ENCODE measurements at regions not wholly inside any gene's neighbourhood (a gene's known extent, or its start where the extent isn't known, plus 50 kb on each side); places are given as distances from the start of the nearest gene placed in this dataset.
A peak's percentile ranks its signal among the peaks of the same experiment; 100 is the strongest.

- H3K9me3 Mint-ChIP-seq = peaks cover 0 to 9% (median 2%) of the 10 kb centered on the region in 7 donors
- no peaks in the 10 kb centered on the region for H3K36me3 Mint-ChIP-seq
- ATAC-seq (ENCODE audit: low read depth in 2 of 2) (no peak), DNase-seq (no peak)
- no peaks in the 10 kb centered on the region for H3K4me1 Mint-ChIP-seq
- H3K4me3 Mint-ChIP-seq = no peak overlapping the region
- peaks cover 9 to 20% (median 14%) of the 10 kb centered on the region in 3 donors for H3K27me3 Mint-ChIP-seq
- H3K27ac Mint-ChIP-seq = no peak overlapping the region
These were observed 237.5 kb downstream of the SHOX start for GRCh38 chrX:867966-868647.

- Mint-ChIP-seq H3K9me3 (peaks cover 0 to 9% (median 2%) of the 10 kb centered on the region in 7 donors), H3K4me1 (no peaks in the 10 kb centered on the region), H3K36me3 (no peaks in the 10 kb centered on the region), H3K27ac (no peak overlapping the region), H3K4me3 (no peak overlapping the region), H3K27me3 (peaks cover 9 to 20% (median 14%) of the 10 kb centered on the region in 3 donors)
- no peak for DNase-seq
- ATAC-seq (ENCODE audit: low read depth in 2 of 2) = no peak
These were observed 236.9 kb downstream of the SHOX start for GRCh38 chrX:867502-867901.

- no peak overlapping the region for H3K27ac Mint-ChIP-seq
- no peak for DNase-seq
- peaks cover 9 to 20% (median 14%) of the 10 kb centered on the region in 3 donors for H3K27me3 Mint-ChIP-seq
- H3K36me3 Mint-ChIP-seq = no peaks in the 10 kb centered on the region
- peaks cover 0 to 2% (median 0%) of the 10 kb centered on the region in 7 donors for H3K9me3 Mint-ChIP-seq
- H3K4me3 Mint-ChIP-seq = no peak overlapping the region
- no peak for ATAC-seq (ENCODE audit: low read depth in 2 of 2)
- no peaks in the 10 kb centered on the region for H3K4me1 Mint-ChIP-seq
These were observed 235.9 kb downstream of the SHOX start for GRCh38 chrX:866441-866990.

- Mint-ChIP-seq H3K4me3 (no peak overlapping the region), H3K27me3 (peaks cover 9 to 20% (median 14%) of the 10 kb centered on the region in 3 donors), H3K27ac (no peak overlapping the region), H3K36me3 (no peaks in the 10 kb centered on the region), H3K9me3 (peaks cover 0 to 5% (median 0%) of the 10 kb centered on the region in 7 donors), H3K4me1 (no peaks in the 10 kb centered on the region)
- ATAC-seq (ENCODE audit: low read depth in 2 of 2) = no peak
- no peak for DNase-seq
These were observed 234.8 kb downstream of the SHOX start for GRCh38 chrX:865422-865821.

- ATAC-seq (ENCODE audit: low read depth in 2 of 2) = no peak
- no peaks in the 10 kb centered on the region for H3K27me3 Mint-ChIP-seq
- no peaks in the 10 kb centered on the region for H3K36me3 Mint-ChIP-seq
- no peaks in the 10 kb centered on the region for H3K4me1 Mint-ChIP-seq
- no peak for DNase-seq
- no peak overlapping the region for H3K27ac Mint-ChIP-seq
- no peak overlapping the region for H3K4me3 Mint-ChIP-seq
- peaks cover 5 to 15% (median 7%) of the 10 kb centered on the region in 7 donors for H3K9me3 Mint-ChIP-seq
These were observed 231.3 kb downstream of the SHOX start for GRCh38 chrX:861921-862320.

- H3K27me3 Mint-ChIP-seq = no peaks in the 10 kb centered on the region
- no peak overlapping the region for H3K4me3 Mint-ChIP-seq
- no peaks in the 10 kb centered on the region for H3K36me3 Mint-ChIP-seq
- no peaks in the 10 kb centered on the region for H3K4me1 Mint-ChIP-seq
- H3K27ac Mint-ChIP-seq = no peak overlapping the region
- DNase-seq (no peak), ATAC-seq (ENCODE audit: low read depth in 2 of 2) (no peak)
- peaks cover 5 to 15% (median 7%) of the 10 kb centered on the region in 7 donors for H3K9me3 Mint-ChIP-seq
These were observed 230.8 kb downstream of the SHOX start for GRCh38 chrX:861340-861890.

GRCh38 chrX:859329-859728 lies 228.7 kb downstream of the SHOX start:
- peak overlapping the region in 1 of 8 donors; percentile 7 for H3K4me3 Mint-ChIP-seq
- DNase-seq (no peak), ATAC-seq (ENCODE audit: low read depth in 2 of 2) (no peak)
- peaks cover 0 to 9% (median 0%) of the 10 kb centered on the region in 3 donors for H3K27me3 Mint-ChIP-seq
- no peak overlapping the region for H3K27ac Mint-ChIP-seq
- peaks cover 5 to 20% (median 12%) of the 10 kb centered on the region in 7 donors for H3K9me3 Mint-ChIP-seq
- peaks cover 0 to 8% of the 10 kb centered on the region in 2 donors for H3K36me3 Mint-ChIP-seq
- H3K4me1 Mint-ChIP-seq = no peaks in the 10 kb centered on the region

GRCh38 chrX:858542-859078 lies 228.0 kb downstream of the SHOX start:
- no peak for ATAC-seq (ENCODE audit: low read depth in 2 of 2)
- Mint-ChIP-seq H3K9me3 (peaks cover 7 to 21% (median 12%) of the 10 kb centered on the region in 7 donors), H3K27ac (peak overlapping the region in 1 of 6 donors; percentile 21), H3K4me1 (no peaks in the 10 kb centered on the region), H3K4me3 (no peak overlapping the region), H3K27me3 (peaks cover 0 to 9% (median 0%) of the 10 kb centered on the region in 3 donors), H3K36me3 (peaks cover 0 to 8% of the 10 kb centered on the region in 2 donors)
- no peak for DNase-seq

- no peak for ATAC-seq (ENCODE audit: low read depth in 2 of 2)
These were observed 226.8 kb downstream of the SHOX start for GRCh38 chrX:857376-857775.

GRCh38 chrX:856566-857290 lies 226.1 kb downstream of the SHOX start:
- ATAC-seq (ENCODE audit: low read depth in 2 of 2) (no peak), DNase-seq (no peak)
- H3K27ac Mint-ChIP-seq = no peak overlapping the region
- no peaks in the 10 kb centered on the region for H3K4me1 Mint-ChIP-seq
- peaks cover under 1 to 9% (median 4%) of the 10 kb centered on the region in 3 donors for H3K27me3 Mint-ChIP-seq
- peaks cover 7 to 23% (median 12%) of the 10 kb centered on the region in 7 donors for H3K9me3 Mint-ChIP-seq
- no peak overlapping the region for H3K4me3 Mint-ChIP-seq
- peaks cover 0 to 8% of the 10 kb centered on the region in 2 donors for H3K36me3 Mint-ChIP-seq

More at GRCh38 chrX:857376-857775, 226.8 kb downstream of the SHOX start:
- Mint-ChIP-seq H3K36me3 (peaks cover 0 to 8% of the 10 kb centered on the region in 2 donors), H3K4me3 (no peak overlapping the region), H3K9me3 (peaks cover 7 to 23% (median 12%) of the 10 kb centered on the region in 7 donors), H3K27me3 (peaks cover 0 to 9% (median 4%) of the 10 kb centered on the region in 3 donors), H3K4me1 (no peaks in the 10 kb centered on the region), H3K27ac (no peak overlapping the region)
- no peak for DNase-seq

- H3K4me3 Mint-ChIP-seq = no peak overlapping the region
- no peak for DNase-seq
- ATAC-seq (ENCODE audit: low read depth in 2 of 2) = no peak
- H3K9me3 Mint-ChIP-seq = peaks cover under 1 to 14% (median 6%) of the 10 kb centered on the region in 7 donors
- peaks cover 0 to 8% of the 10 kb centered on the region in 2 donors for H3K36me3 Mint-ChIP-seq
- H3K4me1 Mint-ChIP-seq = peaks cover 8 to 16% (median 15%) of the 10 kb centered on the region in 3 donors
- peaks cover 6 to 18% (median 8%) of the 10 kb centered on the region in 3 donors for H3K27me3 Mint-ChIP-seq
- H3K27ac Mint-ChIP-seq = no peak overlapping the region
These were observed 222.7 kb downstream of the SHOX start for GRCh38 chrX:853304-853703.

- Mint-ChIP-seq H3K4me1 (peaks cover 8 to 16% (median 15%) of the 10 kb centered on the region in 3 donors), H3K27ac (no peak overlapping the region), H3K36me3 (peaks cover 0 to 8% of the 10 kb centered on the region in 2 donors), H3K27me3 (peaks cover 6 to 18% (median 8%) of the 10 kb centered on the region in 3 donors), H3K4me3 (peak overlapping the region in 5 of 8 donors; percentile 20 to 75 (median 63)), H3K9me3 (peaks cover 0 to 12% (median 6%) of the 10 kb centered on the region in 7 donors)
- ATAC-seq (ENCODE audit: low read depth in 2 of 2) = no peak
- no peak for DNase-seq
These were observed 219.9 kb downstream of the SHOX start for GRCh38 chrX:850471-850916.

GRCh38 chrX:848386-848785 lies 217.8 kb downstream of the SHOX start:
- H3K9me3 Mint-ChIP-seq = peaks cover 0 to 6% (median 2%) of the 10 kb centered on the region in 7 donors
- no peak for DNase-seq
- H3K4me3 Mint-ChIP-seq = peak overlapping the region in 1 of 8 donors; percentile 44
- H3K36me3 Mint-ChIP-seq = no peaks in the 10 kb centered on the region
- no peak for ATAC-seq (ENCODE audit: low read depth in 2 of 2)
- H3K27me3 Mint-ChIP-seq = peaks cover 6 to 9% (median 8%) of the 10 kb centered on the region in 3 donors
- no peak overlapping the region for H3K27ac Mint-ChIP-seq
- H3K4me1 Mint-ChIP-seq = peaks cover 8 to 16% (median 15%) of the 10 kb centered on the region in 3 donors

Measured in naive B cell (primary cell).